Ovary (tissue), 7 donors: ENCODE measurements at regions not wholly inside any gene's neighbourhood (a gene's known extent, or its start where the extent isn't known, plus 50 kb on each side); places are given as distances from the start of the nearest gene placed in this dataset.

Experiments
- DNase-seq, 5 donors: peaks; one replicate each; pipeline ENCODE4 v3.0.0-alpha.2; 2019 to 2020
- H3K27ac ChIP-seq, 2 donors: fragments of 200-600 bp; one replicate each; pipeline versions ENCODE4 v1.5.1 to v1.8.0; 2019 to 2022
- H3K27me3 ChIP-seq: fragments of 200-600 bp; one replicate; pipeline ENCODE4 v1.8.0; 2022
- H3K36me3 ChIP-seq: fragments of 200-600 bp; sonication (generic); one replicate; pipeline ENCODE4 v1.5.1; 2019
- H3K4me1 ChIP-seq: one replicate; pipeline ENCODE4 v1.8.1; 2013; ENCODE audit warnings: mild to moderate bottlenecking, moderate library complexity; ENCODE audit not compliant: insufficient read depth
- H3K4me3 ChIP-seq: fragments of 200-600 bp; sonication (generic); one replicate; pipeline ENCODE4 v1.5.1; 2017
- H3K9me3 ChIP-seq, 2 donors: fragments of 200-600 bp in 1 of 2; sonication (generic) in 1 of 2; one replicate each; pipeline versions ENCODE4 v1.5.1 to v1.8.1; 2013 to 2019; ENCODE audit warnings: mild to moderate bottlenecking in 1 of 2, moderate library complexity in 1 of 2
- EP300 ChIP-seq: sonication (generic); formaldehyde crosslinking; IDR thresholded peaks from one replicate; pipeline ENCODE4 v1.6.1; 2017; ENCODE audit warnings: antibody characterized with exemption
- POLR2A ChIP-seq: fragments of 450-650 bp; IDR thresholded peaks from one replicate; pipeline ENCODE4 v1.6.1; 2017; ENCODE audit warnings: antibody characterized with exemption, mild to moderate bottlenecking, moderate library complexity
- WGBS, 3 donors: extraction: QIAGEN DNeasy Blood & Tissue Kit in 1 of 3; methylation state at CpG; one replicate each; pipeline versions ENCODE4 v1.1.5 to v1.1.7; 2013 to 2017; 5-methylcytosine and 5-hydroxymethylcytosine counted together
- intact Hi-C, 4 donors: fragments of 100-400 bp; cut with DNase I; formaldehyde crosslinking; loops; one replicate each; pipeline versions ENCODE4 v1.11.0 to v1.15.1; 2022 to 2023
- TF ChIP-seq, protein P1 (sequence below), 3 donors: fragments of 450-650 bp in 2 of 3; fragments of 200-600 bp in 1 of 3; IDR thresholded peaks; one replicate each; pipeline versions ENCODE4 v1.5.1 to v1.8.0; 2016 to 2022; ENCODE audit warnings: antibody characterized with exemption in 3 of 3, mild to moderate bottlenecking in 1 of 3
- donor health status: DM: no; HTN: no; CAD: no; lungs with moderate emphysema.
- donor health status: DM: no; HTN: no; CAD: no.
- donor health status: Bipolar disorder and iron deficiency.
- donor health status: DM: no; HTN: no; CAD: no.
- donor health status: DM: yes; HTN: yes; CAD: no.

GRCh38 chr1:11394592-11395245, 84.2 kb upstream of the DISP3 start:
- no peak for DNase-seq
- TF ChIP-seq, protein P1, sequence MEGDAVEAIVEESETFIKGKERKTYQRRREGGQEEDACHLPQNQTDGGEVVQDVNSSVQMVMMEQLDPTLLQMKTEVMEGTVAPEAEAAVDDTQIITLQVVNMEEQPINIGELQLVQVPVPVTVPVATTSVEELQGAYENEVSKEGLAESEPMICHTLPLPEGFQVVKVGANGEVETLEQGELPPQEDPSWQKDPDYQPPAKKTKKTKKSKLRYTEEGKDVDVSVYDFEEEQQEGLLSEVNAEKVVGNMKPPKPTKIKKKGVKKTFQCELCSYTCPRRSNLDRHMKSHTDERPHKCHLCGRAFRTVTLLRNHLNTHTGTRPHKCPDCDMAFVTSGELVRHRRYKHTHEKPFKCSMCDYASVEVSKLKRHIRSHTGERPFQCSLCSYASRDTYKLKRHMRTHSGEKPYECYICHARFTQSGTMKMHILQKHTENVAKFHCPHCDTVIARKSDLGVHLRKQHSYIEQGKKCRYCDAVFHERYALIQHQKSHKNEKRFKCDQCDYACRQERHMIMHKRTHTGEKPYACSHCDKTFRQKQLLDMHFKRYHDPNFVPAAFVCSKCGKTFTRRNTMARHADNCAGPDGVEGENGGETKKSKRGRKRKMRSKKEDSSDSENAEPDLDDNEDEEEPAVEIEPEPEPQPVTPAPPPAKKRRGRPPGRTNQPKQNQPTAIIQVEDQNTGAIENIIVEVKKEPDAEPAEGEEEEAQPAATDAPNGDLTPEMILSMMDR (IDR thresholded peaks at IDR 0.05) = no peak
- no peak for TF ChIP-seq POLR2A
- no peak for TF ChIP-seq EP300
- intact Hi-C loops = no loop called here
- 21 to 32% (median 26%) methylated on average over 10 of the region's 10 CpGs for WGBS, 3 donors
- Histone ChIP-seq H3K4me1 (no peaks in the 10 kb centered on the region), H3K9me3 (no peaks in the 10 kb centered on the region), H3K36me3 (no peaks in the 10 kb centered on the region), H3K4me3 (no peak overlapping the region), H3K27me3 (no peaks in the 10 kb centered on the region), H3K27ac (no peak overlapping the region)

- Histone ChIP-seq H3K9me3 (no peaks in the 10 kb centered on the region), H3K36me3 (no peaks in the 10 kb centered on the region), H3K27me3 (no peaks in the 10 kb centered on the region), H3K4me3 (no peak overlapping the region), H3K27ac (no peak overlapping the region), H3K4me1 (no peaks in the 10 kb centered on the region)
- intact Hi-C loops = no loop called here
- 67 to 82% (median 70%) methylated on average over 9 of the region's 9 CpGs for WGBS, 3 donors
- DNase-seq = no peak
- TF ChIP-seq EP300 (no peak), POLR2A (no peak)
- TF ChIP-seq, protein P1 (IDR thresholded peaks at IDR 0.05) = no peak
Measured at GRCh38 chr1:11395616-11396015, 83.3 kb upstream of the DISP3 start.

DNA sequence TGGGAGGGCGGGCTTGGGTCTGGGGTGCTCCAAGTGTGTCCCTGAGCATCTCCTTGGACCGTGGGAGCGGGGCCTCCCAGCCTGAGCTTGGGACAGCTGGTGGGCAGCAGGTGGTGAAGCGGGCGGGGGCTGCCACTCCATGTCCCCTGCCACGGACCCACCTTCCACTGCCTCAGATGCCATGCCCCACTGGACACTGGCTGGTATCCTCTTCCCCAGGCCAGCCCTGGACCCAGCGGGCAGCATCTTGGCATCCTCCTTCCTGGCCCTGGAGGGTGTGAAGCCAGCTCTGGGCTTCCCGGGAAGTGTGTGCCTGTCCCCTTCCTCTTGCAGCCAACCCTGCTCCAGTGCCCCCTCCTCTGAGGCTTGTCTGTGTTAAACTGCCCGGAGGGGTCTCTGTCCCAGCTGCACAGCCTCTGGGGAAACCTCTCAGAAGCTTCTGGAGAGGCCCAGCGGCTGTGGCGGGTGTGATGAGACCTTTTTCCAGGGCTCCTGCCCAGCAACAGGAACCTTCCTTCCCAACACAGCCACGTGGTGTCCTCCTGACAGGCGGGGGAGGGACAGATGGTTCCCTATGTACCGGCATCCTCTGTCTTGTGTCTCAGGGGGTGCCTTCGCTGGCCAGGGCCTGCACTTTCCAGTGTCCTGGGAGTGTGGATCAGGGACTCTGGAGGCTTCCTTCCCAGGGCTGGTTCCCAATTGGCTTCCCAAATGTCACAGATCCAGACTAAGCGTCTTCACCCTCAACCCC, 81.6 kb upstream of the DISP3 start:
- no peak for DNase-seq
- TF ChIP-seq, protein P1 (IDR thresholded peaks at IDR 0.05) = no peak
- TF ChIP-seq EP300 (no peak), POLR2A (no peak)
- intact Hi-C loops = no loop called here
- WGBS, 3 donors = 52 to 62% (median 53%) methylated on average over 16 of the region's 16 CpGs
- no peaks in the 10 kb centered on the region for H3K4me1 ChIP-seq
- no peaks in the 10 kb centered on the region for H3K36me3 ChIP-seq
- H3K27ac ChIP-seq = no peak overlapping the region
- H3K4me3 ChIP-seq = no peak overlapping the region
- no peaks in the 10 kb centered on the region for H3K27me3 ChIP-seq
- no peaks in the 10 kb centered on the region for H3K9me3 ChIP-seq

DNA sequence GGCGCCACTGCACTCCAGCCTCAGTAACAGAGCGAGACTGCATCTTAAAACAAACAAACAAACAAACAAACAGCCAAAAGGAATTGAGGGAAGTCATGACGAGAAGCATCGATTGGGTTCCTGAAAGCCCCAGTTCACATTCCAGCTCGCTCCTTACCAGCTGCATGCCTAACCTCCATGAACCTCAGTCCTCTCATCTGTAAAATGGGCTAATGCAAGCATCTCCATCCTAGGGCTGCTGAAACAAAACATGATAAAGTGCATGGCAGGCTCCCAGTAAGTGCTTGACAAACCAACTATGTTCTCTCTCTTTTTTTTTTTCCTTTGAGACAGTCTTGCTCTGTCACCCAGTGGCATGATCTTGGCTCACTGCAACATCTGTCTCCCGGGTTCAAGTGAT, 79.7 kb upstream of the DISP3 start:
- 83 to 93% (median 92%) methylated on average over 6 of the region's 6 CpGs for WGBS, 3 donors
- no peaks in the 10 kb centered on the region for H3K27me3 ChIP-seq

More for the DNA sequence above, 79.7 kb upstream of the DISP3 start:
- Histone ChIP-seq H3K4me3 (no peak overlapping the region), H3K36me3 (no peaks in the 10 kb centered on the region), H3K27ac (no peak overlapping the region), H3K9me3 (no peaks in the 10 kb centered on the region), H3K4me1 (no peaks in the 10 kb centered on the region)
- no peak for DNase-seq
- intact Hi-C loops = no loop called here
- no peak for TF ChIP-seq EP300
- TF ChIP-seq, protein P1 (IDR thresholded peaks at IDR 0.05) = no peak
- TF ChIP-seq POLR2A = no peak
